CD4-positive, CD25-positive, alpha-beta regulatory T cell (primary cell): ENCODE measurements at regions not wholly inside any gene's neighbourhood (a gene's known extent, or its start where the extent isn't known, plus 50 kb on each side); places are given as distances from the start of the nearest gene placed in this dataset.
A peak's percentile ranks its signal among the peaks of the same experiment; 100 is the strongest.

Source experiments
- ATAC-seq, 2 donors: fragments of 150-1000 bp; cut with Tn5 transposase; one replicate each; pipeline ENCODE4 v1.10.0; 2021; ENCODE audit warnings: low read depth in 2 of 2, moderate number of reproducible peaks in 2 of 2, moderate library complexity in 1 of 2
- DNase-seq, 3 donors: peaks; one replicate each; pipeline versions ENCODE4 v3.0.0 to v3.0.0-alpha.2; 2012 to 2022; ENCODE audit warnings: mixed read lengths in 1 of 3
- H3K27ac ChIP-seq: one replicate; pipeline ENCODE4 v1.7.0; 2013; ENCODE audit warnings: mild to moderate bottlenecking, low read length; ENCODE audit not compliant: insufficient read depth, poor library complexity, severe bottlenecking
- H3K27me3 ChIP-seq: one replicate; pipeline ENCODE4 v1.7.0; 2013; ENCODE audit warnings: low read length; ENCODE audit not compliant: control insufficient read depth, insufficient read depth
- H3K36me3 ChIP-seq: one replicate; pipeline ENCODE4 v1.7.0; 2013; ENCODE audit warnings: mild to moderate bottlenecking, low read length, moderate library complexity; ENCODE audit not compliant: control insufficient read depth, insufficient read depth
- H3K4me1 ChIP-seq: 2 replicates; pipeline ENCODE4 v1.7.0; 2013; ENCODE audit warnings: mild to moderate bottlenecking, low read length; ENCODE audit not compliant: insufficient read depth, control insufficient read depth, poor library complexity, severe bottlenecking
- H3K4me3 ChIP-seq: one replicate; pipeline ENCODE4 v1.7.0; 2013; ENCODE audit warnings: low read depth, mild to moderate bottlenecking, low read length, moderate library complexity
- H3K9me3 ChIP-seq, 2 experiments: 1 replicate in 1 of 2; 2 replicates in 1 of 2; pipeline ENCODE4 v1.7.0; 2013; ENCODE audit warnings: low read length in 2 of 2, mild to moderate bottlenecking in 1 of 2, moderate library complexity in 1 of 2; ENCODE audit not compliant: control insufficient read depth in 2 of 2
- H3K27ac Mint-ChIP-seq, 3 donors: one replicate each; pipeline ENCODE4 v1.8.0; 2020 to 2022; ENCODE audit warnings: mild to moderate bottlenecking in 3 of 3, mixed read lengths in 3 of 3, moderate library complexity in 2 of 3
- H3K27me3 Mint-ChIP-seq: one replicate; pipeline ENCODE4 v1.8.0; 2022; ENCODE audit warnings: mild to moderate bottlenecking, mixed read lengths
- H3K36me3 Mint-ChIP-seq: one replicate; pipeline ENCODE4 v1.8.0; 2020; ENCODE audit warnings: mixed read lengths
- H3K4me1 Mint-ChIP-seq, 4 donors: one replicate each; pipeline ENCODE4 v1.8.0; 2020 to 2022; ENCODE audit warnings: mixed read lengths in 4 of 4, mild to moderate bottlenecking in 1 of 4
- H3K4me3 Mint-ChIP-seq, 4 donors: one replicate each; pipeline ENCODE4 v1.8.0; 2020 to 2022; ENCODE audit warnings: mild to moderate bottlenecking in 4 of 4, mixed read lengths in 4 of 4, moderate library complexity in 3 of 4
- H3K9me3 Mint-ChIP-seq, 7 donors: one replicate each; pipeline ENCODE4 v1.8.0; 2020 to 2022; ENCODE audit warnings: mixed read lengths in 7 of 7, mild to moderate bottlenecking in 3 of 7, moderate library complexity in 2 of 7

DNA sequence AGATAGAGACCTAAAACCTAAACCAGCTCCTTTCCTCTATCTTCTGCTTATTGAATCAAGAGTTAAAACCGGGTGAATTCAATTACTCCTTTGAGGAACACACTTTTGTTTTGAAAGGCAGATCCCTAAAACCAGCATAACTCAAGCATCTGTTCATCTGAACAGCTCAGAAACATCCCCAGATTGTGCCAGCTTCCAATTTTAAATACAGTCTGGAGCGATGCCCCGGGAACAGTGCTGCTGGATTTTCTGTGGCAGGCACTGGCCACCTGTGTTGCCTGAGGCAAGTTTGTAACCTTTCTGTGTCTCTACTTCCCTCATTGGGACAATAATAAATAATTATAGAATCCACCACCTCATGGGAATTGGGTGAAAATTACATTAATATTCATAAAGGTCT lies 281.4 kb upstream of the NFE2L3 start:
- H3K4me3 Mint-ChIP-seq, result no peak overlapping the region
- DNase-seq (no peak), ATAC-seq (no peak)
- Histone ChIP-seq H3K4me1 (no peaks in the 10 kb centered on the region), H3K27me3 (peaks cover 67% of the 10 kb centered on the region), H3K36me3 (no peaks in the 10 kb centered on the region), H3K9me3 (no peaks in the 10 kb centered on the region), H3K4me3 (no peak overlapping the region), H3K27ac (no peak overlapping the region)
- H3K27ac Mint-ChIP-seq, result no peak overlapping the region
- H3K36me3 Mint-ChIP-seq, result no peaks in the 10 kb centered on the region
- H3K27me3 Mint-ChIP-seq, result peaks cover 79% of the 10 kb centered on the region
- H3K9me3 Mint-ChIP-seq, result peaks cover 0 to 2% (median 0%) of the 10 kb centered on the region in 7 donors
- H3K4me1 Mint-ChIP-seq, result no peaks in the 10 kb centered on the region

GRCh38 chr7:25876092-25876491 lies 275.9 kb upstream of the NFE2L3 start:
- Histone ChIP-seq H3K36me3 (no peaks in the 10 kb centered on the region), H3K9me3 (peaks cover 0 to 1% of the 10 kb centered on the region in 2 experiments), H3K4me3 (no peak overlapping the region), H3K27ac (no peak overlapping the region), H3K4me1 (no peaks in the 10 kb centered on the region), H3K27me3 (peaks cover 57% of the 10 kb centered on the region)
- ATAC-seq (no peak), DNase-seq (no peak)
- no peaks in the 10 kb centered on the region for H3K4me1 Mint-ChIP-seq
- no peak overlapping the region for H3K4me3 Mint-ChIP-seq
- peaks cover 0 to 4% (median 0%) of the 10 kb centered on the region in 7 donors for H3K9me3 Mint-ChIP-seq
- no peak overlapping the region for H3K27ac Mint-ChIP-seq
- peaks cover 69% of the 10 kb centered on the region for H3K27me3 Mint-ChIP-seq
- H3K36me3 Mint-ChIP-seq, result no peaks in the 10 kb centered on the region

- peak overlapping the region in 1 of 3 donors; percentile 65 for H3K27ac Mint-ChIP-seq
- Histone ChIP-seq H3K27ac (no peak overlapping the region), H3K9me3 (peaks cover 0 to 1% of the 10 kb centered on the region in 2 experiments), H3K27me3 (peaks cover 44% of the 10 kb centered on the region), H3K4me1 (no peaks in the 10 kb centered on the region), H3K4me3 (no peak overlapping the region), H3K36me3 (no peaks in the 10 kb centered on the region)
- peaks cover 0 to 4% (median 0%) of the 10 kb centered on the region in 7 donors for H3K9me3 Mint-ChIP-seq
- no peaks in the 10 kb centered on the region for H3K36me3 Mint-ChIP-seq
- H3K4me1 Mint-ChIP-seq, result no peaks in the 10 kb centered on the region
- H3K27me3 Mint-ChIP-seq, result peaks cover 61% of the 10 kb centered on the region
- no peak overlapping the region for H3K4me3 Mint-ChIP-seq
- ATAC-seq (no peak), DNase-seq (no peak)
Observed at GRCh38 chr7:25877802-25878789, 273.9 kb upstream of the NFE2L3 start.

GRCh38 chr7:25879799-25880198 lies 272.2 kb upstream of the NFE2L3 start:
- H3K27me3 Mint-ChIP-seq, result peaks cover 60% of the 10 kb centered on the region
- Histone ChIP-seq H3K36me3 (no peaks in the 10 kb centered on the region), H3K9me3 (peaks cover 0 to 1% of the 10 kb centered on the region in 2 experiments), H3K4me3 (no peak overlapping the region), H3K27me3 (peaks cover 40% of the 10 kb centered on the region), H3K4me1 (no peaks in the 10 kb centered on the region), H3K27ac (no peak overlapping the region)
- ATAC-seq, result no peak
- H3K4me1 Mint-ChIP-seq, result no peaks in the 10 kb centered on the region
- H3K36me3 Mint-ChIP-seq, result no peaks in the 10 kb centered on the region
- no peak overlapping the region for H3K4me3 Mint-ChIP-seq
- H3K9me3 Mint-ChIP-seq, result peaks cover 0 to 4% (median 0%) of the 10 kb centered on the region in 7 donors
- H3K27ac Mint-ChIP-seq, result no peak overlapping the region
- DNase-seq, result no peak

- Histone ChIP-seq H3K4me3 (no peak overlapping the region), H3K36me3 (no peaks in the 10 kb centered on the region), H3K4me1 (no peaks in the 10 kb centered on the region), H3K27me3 (peaks cover 32% of the 10 kb centered on the region), H3K9me3 (no peaks in the 10 kb centered on the region), H3K27ac (no peak overlapping the region)
- H3K27me3 Mint-ChIP-seq, result peaks cover 52% of the 10 kb centered on the region
- peaks cover 0 to 3% (median 0%) of the 10 kb centered on the region in 7 donors for H3K9me3 Mint-ChIP-seq
- no peak overlapping the region for H3K27ac Mint-ChIP-seq
- DNase-seq (no peak), ATAC-seq (no peak)
- H3K36me3 Mint-ChIP-seq, result no peaks in the 10 kb centered on the region
- no peak overlapping the region for H3K4me3 Mint-ChIP-seq
- no peaks in the 10 kb centered on the region for H3K4me1 Mint-ChIP-seq
Observed at GRCh38 chr7:25881317-25882037, 270.5 kb upstream of the NFE2L3 start.

DNA sequence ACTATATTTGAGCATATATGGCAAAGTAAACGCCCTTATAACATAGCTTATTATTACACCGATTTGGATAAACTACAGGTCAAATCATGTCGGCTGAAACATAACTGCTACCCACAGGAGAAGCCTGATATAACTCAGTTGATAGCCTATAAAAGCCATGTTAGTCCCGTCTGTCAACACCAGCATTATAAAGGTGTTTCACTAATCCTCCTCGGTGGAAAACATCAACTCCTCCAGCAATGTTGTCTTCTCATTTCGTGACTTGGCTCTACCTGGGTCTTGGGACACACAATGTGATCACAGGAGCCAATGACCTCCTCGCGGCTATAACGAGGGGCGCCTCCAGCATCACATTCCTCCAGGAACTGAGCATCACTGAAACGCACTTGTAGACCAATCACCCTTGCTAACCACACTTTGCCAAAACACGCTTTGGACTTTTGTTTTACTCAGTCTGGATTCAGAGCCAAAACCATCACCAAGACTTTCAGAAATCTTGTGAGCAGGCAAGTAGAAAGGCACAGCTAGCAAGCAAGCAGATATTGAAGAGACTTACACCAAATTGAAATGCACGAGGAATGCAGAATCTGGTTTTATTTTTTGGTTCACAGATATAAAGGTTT lies 269.7 kb upstream of the NFE2L3 start:
- no peak overlapping the region for H3K27ac Mint-ChIP-seq

GRCh38 chr7:25884265-25884828 lies 267.7 kb upstream of the NFE2L3 start:
- H3K4me1 ChIP-seq, result no peaks in the 10 kb centered on the region
- no peaks in the 10 kb centered on the region for H3K36me3 ChIP-seq
- no peak overlapping the region for H3K27ac Mint-ChIP-seq
- H3K4me1 Mint-ChIP-seq, result no peaks in the 10 kb centered on the region
- H3K9me3 ChIP-seq, result no peaks in the 10 kb centered on the region
- H3K9me3 Mint-ChIP-seq, result no peaks in the 10 kb centered on the region
- no peak overlapping the region for H3K4me3 ChIP-seq
- DNase-seq (no peak), ATAC-seq (no peak)
- H3K27ac ChIP-seq, result no peak overlapping the region
- no peak overlapping the region for H3K4me3 Mint-ChIP-seq
- peaks cover 39% of the 10 kb centered on the region for H3K27me3 Mint-ChIP-seq
- no peaks in the 10 kb centered on the region for H3K36me3 Mint-ChIP-seq
- H3K27me3 ChIP-seq, result peaks cover 20% of the 10 kb centered on the region

More for the DNA sequence above, 269.7 kb upstream of the NFE2L3 start:
- no peak overlapping the region for H3K4me3 ChIP-seq
- H3K9me3 Mint-ChIP-seq, result no peaks in the 10 kb centered on the region
- no peaks in the 10 kb centered on the region for H3K36me3 Mint-ChIP-seq
- DNase-seq (no peak), ATAC-seq (no peak)
- H3K9me3 ChIP-seq, result no peaks in the 10 kb centered on the region
- no peak overlapping the region for H3K27ac ChIP-seq
- no peaks in the 10 kb centered on the region for H3K4me1 Mint-ChIP-seq
- peaks cover 44% of the 10 kb centered on the region for H3K27me3 Mint-ChIP-seq
- no peaks in the 10 kb centered on the region for H3K36me3 ChIP-seq
- H3K27me3 ChIP-seq, result peaks cover 28% of the 10 kb centered on the region
- H3K4me3 Mint-ChIP-seq, result no peak overlapping the region
- H3K4me1 ChIP-seq, result no peaks in the 10 kb centered on the region
